H1 (cell line): ENCODE measurements at regions not wholly inside any gene's neighbourhood (a gene's known extent, or its start where the extent isn't known, plus 50 kb on each side); places are given as distances from the start of the nearest gene placed in this dataset.

ENCODE experiments used
- CTCF ChIA-PET: fragments of 300-600 bp; sonication (Branson Sonifier 250); formaldehyde crosslinking; loops from one replicate; lab custom pipeline; 2021; ENCODE audit not compliant: partially characterized antibody; lab: Charles Lee
- POLR2A ChIA-PET: fragments of 300-600 bp; sonication (Branson Sonifier 250); formaldehyde crosslinking; loops from one replicate; lab custom pipeline; 2021; ENCODE audit warnings: inconsistent platforms; ENCODE audit not compliant: partially characterized antibody; lab: Charles Lee
- DNase-seq, 2 experiments: peaks; one replicate each; pipeline versions ENCODE4 v3.0.0 to v3.0.0-alpha.2; 2010 to 2022; ENCODE audit warnings: low spot score in 2 of 2, low read depth in 1 of 2, mixed read lengths in 1 of 2
- FAIRE-seq: peaks from 2 replicates; lab custom pipeline; 2011; peaks lifted over from hg19 to GRCh38; lab: Jason Lieb, UNC
- H2AFZ ChIP-seq: 2 replicates; pipeline ENCODE4 v1.8.1; 2012; ENCODE audit warnings: low read length, inconsistent platforms
- H2AK5ac ChIP-seq: 2 replicates; pipeline ENCODE4 v1.6.1; 2013; ENCODE audit warnings: low read depth, low read length
- H2BK120ac ChIP-seq: replicated peaks from 2 replicates; pipeline ENCODE3; 2013; ENCODE audit warnings: low read depth, low read length, inconsistent platforms
- H2BK12ac ChIP-seq: 2 replicates; pipeline ENCODE4 v1.6.1; 2013; ENCODE audit warnings: low read depth, low read length
- H2BK15ac ChIP-seq: 2 replicates; pipeline ENCODE4 v1.6.1; 2013; ENCODE audit warnings: low read length
- H2BK20ac ChIP-seq: 2 replicates; pipeline ENCODE4 v1.6.1; 2013; ENCODE audit warnings: low read length
- H2BK5ac ChIP-seq: 2 replicates; pipeline ENCODE4 v1.6.1; 2013; ENCODE audit warnings: low read depth, low read length
- H3K14ac ChIP-seq: 2 replicates; pipeline ENCODE4 v1.6.1; 2013; ENCODE audit warnings: inconsistent platforms; ENCODE audit not compliant: insufficient read length
- H3K18ac ChIP-seq: 2 replicates; pipeline ENCODE4 v1.6.1; 2013; ENCODE audit warnings: low read length; ENCODE audit errors: extremely low read depth
- H3K23ac ChIP-seq: 2 replicates; pipeline ENCODE4 v1.6.1; 2013; ENCODE audit warnings: inconsistent platforms; ENCODE audit not compliant: insufficient read length
- H3K23me2 ChIP-seq: 2 replicates; pipeline ENCODE4 v1.6.1; 2013; ENCODE audit warnings: low read depth, low read length
- H3K27ac ChIP-seq: 2 replicates; pipeline ENCODE4 v1.6.1; 2011; ENCODE audit warnings: low read depth, low read length, inconsistent platforms
- H3K27me3 ChIP-seq, 4 experiments: replicated peaks in 1 of 4; 1 replicate in 1 of 4; 2 replicates in 3 of 4; pipeline versions ENCODE4 v1.6.1 to v1.8.1; 2011 to 2013; ENCODE audit warnings: low read length in 3 of 4, mild to moderate bottlenecking in 3 of 4, inconsistent platforms in 2 of 4, mixed read lengths in 2 of 4, moderate library complexity in 1 of 4; ENCODE audit not compliant: control insufficient read depth in 3 of 4, insufficient read depth in 3 of 4; ENCODE audit errors: extremely low read depth in 1 of 4
- H3K36me3 ChIP-seq, 4 experiments: 2 replicates each; pipeline versions ENCODE4 v1.6.1 to v1.8.1; 2011 to 2013; ENCODE audit warnings: mild to moderate bottlenecking in 4 of 4, low read length in 3 of 4, moderate library complexity in 2 of 4, control low read depth in 1 of 4, inconsistent platforms in 1 of 4; ENCODE audit not compliant: insufficient read depth in 4 of 4, control insufficient read depth in 2 of 4
- H3K4ac ChIP-seq: replicated peaks from 2 replicates; pipeline ENCODE3; 2013; ENCODE audit warnings: low read length, low read depth, mixed read lengths, inconsistent platforms; ENCODE audit not compliant: insufficient read length
- H3K4me1 ChIP-seq, 4 experiments: replicated peaks in 1 of 4; 1 replicate in 1 of 4; 2 replicates in 3 of 4; pipeline versions ENCODE4 v1.6.1 to v1.8.1; 2011 to 2013; ENCODE audit warnings: low read length in 3 of 4, inconsistent platforms in 2 of 4, mixed read lengths in 1 of 4; ENCODE audit not compliant: insufficient read depth in 4 of 4, control insufficient read depth in 3 of 4
- H3K4me2 ChIP-seq, 2 experiments: 2 replicates each; pipeline versions ENCODE4 v1.6.1 to v1.8.1; 2011 to 2013; ENCODE audit warnings: low read depth in 2 of 2, low read length in 2 of 2, control low read depth in 1 of 2, inconsistent platforms in 1 of 2, mild to moderate bottlenecking in 1 of 2; ENCODE audit not compliant: insufficient read depth in 1 of 2
- H3K4me3 ChIP-seq, 4 experiments: fragments of 200-600, 300-600 bp in 1 of 4; sonication (generic), shearing (Covaris generic), sonication (Bioruptor Twin) in 1 of 4; 2 replicates each; pipeline versions ENCODE4 v1.5.1 to v1.8.1; 2011 to 2016; ENCODE audit warnings: low read length in 4 of 4, low read depth in 3 of 4, control low read depth in 2 of 4, inconsistent platforms in 2 of 4, mild to moderate bottlenecking in 2 of 4, mixed read lengths in 1 of 4, moderate library complexity in 1 of 4; ENCODE audit not compliant: insufficient read depth in 2 of 4; ENCODE audit errors: extremely low read depth in 1 of 4
- H3K56ac ChIP-seq: replicated peaks from 2 replicates; pipeline ENCODE3; 2013; ENCODE audit warnings: low read depth, mild to moderate bottlenecking, mixed read lengths, low read length, inconsistent platforms; ENCODE audit not compliant: insufficient read length
- H3K79me1 ChIP-seq: 2 replicates; pipeline ENCODE4 v1.6.1; 2013; ENCODE audit warnings: low read depth, low read length, control low read depth
- H3K79me2 ChIP-seq, 2 experiments: 2 replicates each; pipeline versions ENCODE4 v1.6.1 to v1.8.1; 2012 to 2013; ENCODE audit warnings: low read length in 2 of 2, mild to moderate bottlenecking in 2 of 2, inconsistent platforms in 1 of 2; ENCODE audit not compliant: insufficient read depth in 2 of 2, control insufficient read depth in 1 of 2
- H3K9ac ChIP-seq, 4 experiments: replicated peaks in 1 of 4; 1 replicate in 1 of 4; 2 replicates in 3 of 4; pipeline versions ENCODE4 v1.6.1 to v1.8.1; 2011 to 2013; ENCODE audit warnings: low read depth in 3 of 4, low read length in 3 of 4, control low read depth in 2 of 4, mild to moderate bottlenecking in 2 of 4, moderate library complexity in 2 of 4, inconsistent platforms in 1 of 4; ENCODE audit errors: extremely low read depth in 1 of 4
- H3K9me3 ChIP-seq, 2 experiments: 2 replicates each; pipeline versions ENCODE4 v1.6.1 to v1.8.1; 2012 to 2013; ENCODE audit warnings: mild to moderate bottlenecking in 2 of 2, moderate library complexity in 2 of 2, control low read depth in 1 of 2, inconsistent platforms in 1 of 2, low read depth in 1 of 2, low read length in 1 of 2, mixed read lengths in 1 of 2; ENCODE audit not compliant: insufficient read depth in 2 of 2
- H4K20me1 ChIP-seq, 2 experiments: replicated peaks in 1 of 2; 2 replicates each; pipeline versions ENCODE3 to v1.8.1; 2011 to 2013; ENCODE audit warnings: inconsistent platforms in 2 of 2, low read length in 2 of 2, mild to moderate bottlenecking in 1 of 2; ENCODE audit not compliant: insufficient read depth in 2 of 2, control insufficient read depth in 1 of 2
- H4K5ac ChIP-seq: 2 replicates; pipeline ENCODE4 v1.6.1; 2013; ENCODE audit warnings: low read length, low read depth, mixed read lengths, inconsistent platforms; ENCODE audit not compliant: insufficient read length
- H4K8ac ChIP-seq: 2 replicates; pipeline ENCODE4 v1.8.0; 2013; ENCODE audit warnings: mild to moderate bottlenecking, moderate library complexity, low read length, inconsistent platforms; ENCODE audit not compliant: insufficient read depth; ENCODE audit errors: extremely low read depth
- H4K91ac ChIP-seq: replicated peaks from 2 replicates; pipeline ENCODE3; 2013; ENCODE audit warnings: low read length, mixed read lengths, inconsistent platforms; ENCODE audit not compliant: insufficient read length
- CBX8 ChIP-seq: fragments of 300-800, 300-1000 bp; sonication (generic); IDR thresholded peaks from 2 replicates; pipeline ENCODE4 v1.7.1; 2016; ENCODE audit warnings: low read depth, low read length, borderline replicate concordance
- CEBPB ChIP-seq: IDR thresholded peaks from 2 replicates; pipeline ENCODE4 v1.6.1; 2012; ENCODE audit warnings: low read depth, low read length
- CHD2 ChIP-seq: IDR thresholded peaks from 2 replicates; pipeline ENCODE4 v1.6.1; 2012; ENCODE audit warnings: low read length, improper control_type of control experiment
- CREB1 ChIP-seq: IDR thresholded peaks from 2 replicates; pipeline ENCODE4 v1.6.1; 2012; ENCODE audit warnings: inconsistent platforms
- EP300 ChIP-seq, 2 experiments: IDR thresholded peaks; 1 replicate in 1 of 2; 2 replicates in 1 of 2; pipeline ENCODE4 v1.6.1; 2011 to 2012; ENCODE audit warnings: low read depth in 2 of 2, low read length in 2 of 2, mild to moderate bottlenecking in 2 of 2, borderline replicate concordance in 1 of 2, inconsistent platforms in 1 of 2, moderate library complexity in 1 of 2
- FOSL1 ChIP-seq: IDR thresholded peaks from 2 replicates; pipeline ENCODE4 v1.6.1; 2011; ENCODE audit warnings: mild to moderate bottlenecking, low read depth, low read length, moderate library complexity; ENCODE audit not compliant: insufficient read depth
- HDAC6 ChIP-seq: IDR thresholded peaks from one replicate; pipeline ENCODE4 v1.7.1; 2012; ENCODE audit warnings: low read depth, mild to moderate bottlenecking, inconsistent platforms, low read length, moderate library complexity
- JUND ChIP-seq: IDR thresholded peaks from 2 replicates; pipeline ENCODE4 v1.6.1; 2011; ENCODE audit warnings: mild to moderate bottlenecking, improper control_type of control experiment, low read length
- POLR2A ChIP-seq, 2 experiments: IDR thresholded peaks; 1 replicate in 1 of 2; 2 replicates in 1 of 2; pipeline ENCODE4 v1.6.1; 2011; ENCODE audit warnings: low read depth in 2 of 2, low read length in 2 of 2, mild to moderate bottlenecking in 2 of 2; ENCODE audit errors: control extremely low read depth in 1 of 2
- SIN3A ChIP-seq, 2 experiments: IDR thresholded peaks in 1 of 2; conservative IDR thresholded peaks in 1 of 2; 2 replicates each; pipeline ENCODE4 v1.6.1; 2011 to 2012; ENCODE audit warnings: low read length in 2 of 2, improper control_type of control experiment in 1 of 2, low read depth in 1 of 2, mild to moderate bottlenecking in 1 of 2
- SIRT6 ChIP-seq: IDR thresholded peaks from one replicate; pipeline ENCODE4 v1.7.1; 2012; ENCODE audit warnings: low read length, inconsistent platforms
- YY1 ChIP-seq: IDR thresholded peaks from 2 replicates; pipeline ENCODE4 v1.6.1; 2011; ENCODE audit warnings: low read depth, mild to moderate bottlenecking, low read length
- WGBS, 2 experiments: shearing (Covaris generic) in 1 of 2; methylation state at CpG; one replicate each; pipeline versions ENCODE4 v1.1.6 to v1.1.7; 2013 to 2015; ENCODE audit warnings: low lambda C conversion rate in 2 of 2, mixed read lengths in 2 of 2, inconsistent platforms in 1 of 2, low coverage in 1 of 2, missing lambda C conversion rate in 1 of 2; ENCODE audit not compliant: insufficient replicate concordance in 2 of 2, insufficient coverage in 1 of 2, insufficient read length in 1 of 2; ENCODE audit errors: extremely low coverage in 1 of 2, missing lambda C conversion rate in 1 of 2; 5-methylcytosine and 5-hydroxymethylcytosine counted together
- TF ChIP-seq, protein P1 (sequence below), 3 experiments: IDR thresholded peaks; 1 replicate in 2 of 3; 2 replicates in 1 of 3; pipeline versions ENCODE4 v1.5.1 to v1.6.1; 2011; ENCODE audit warnings: low read length in 3 of 3, mild to moderate bottlenecking in 3 of 3, inconsistent platforms in 2 of 3, low read depth in 1 of 3, moderate library complexity in 1 of 3; ENCODE audit not compliant: insufficient read depth in 1 of 3; ENCODE audit errors: control extremely low read depth in 1 of 3

GRCh38 chr16:52357711-52358110, 189.2 kb downstream of the TOX3 start:
- H2BK5ac ChIP-seq: no peak overlapping the region
- H3K4ac ChIP-seq: no peak overlapping the region
- H3K14ac ChIP-seq: no peak overlapping the region
- H3K4me1 ChIP-seq: no peaks in the 10 kb centered on the region
- H3K27ac ChIP-seq: no peak overlapping the region
- no peak overlapping the region for H2BK20ac ChIP-seq
- H3K4me3 ChIP-seq: no peak overlapping the region
- no peaks in the 10 kb centered on the region for H3K79me2 ChIP-seq
- WGBS, 2 experiments: 64% methylated on average over 4 of the region's 4 CpGs; no CpG with 5 or more reads in 1 of the 2 experiments
- H4K8ac ChIP-seq: no peak overlapping the region
- H3K79me1 ChIP-seq: no peaks in the 10 kb centered on the region
- no peak overlapping the region for H3K9ac ChIP-seq
- no peak overlapping the region for H2BK120ac ChIP-seq
- FAIRE-seq: no peak
- H3K18ac ChIP-seq: no peak overlapping the region
- H2BK12ac ChIP-seq: no peak overlapping the region
- H3K27me3 ChIP-seq: no peaks in the 10 kb centered on the region
- no peak overlapping the region for H2BK15ac ChIP-seq
- no peaks in the 10 kb centered on the region for H4K20me1 ChIP-seq
- no peak for DNase-seq
- H4K5ac ChIP-seq: no peak overlapping the region
- H4K91ac ChIP-seq: no peak overlapping the region
- no peak overlapping the region for H2AK5ac ChIP-seq
- POLR2A ChIA-PET: no interaction called here
- no peak overlapping the region for H3K56ac ChIP-seq
- H3K23ac ChIP-seq: no peak overlapping the region
- H3K4me2 ChIP-seq: no peak overlapping the region
- TF ChIP-seq CBX8 (no peak), SIN3A (conservative IDR thresholded peaks at IDR 0.05 in 1 of 2, IDR thresholded peaks at IDR 0.05 in 1 of 2; ENCODE audit: low read depth in 1 of 2, low read length in 2 of 2) (no peak), POLR2A (IDR thresholded peaks at IDR 0.05; ENCODE audit: control extremely low read depth in 1 of 2, low read depth in 2 of 2, low read length in 2 of 2) (no peak), SIRT6 (no peak), JUND (no peak), CHD2 (no peak), EP300 (IDR thresholded peaks at IDR 0.05; ENCODE audit: borderline replicate concordance in 1 of 2, low read depth in 2 of 2, low read length in 2 of 2) (no peak), FOSL1 (no peak), CREB1 (no peak), HDAC6 (no peak), YY1 (no peak), CEBPB (no peak)
- TF ChIP-seq, protein P1, sequence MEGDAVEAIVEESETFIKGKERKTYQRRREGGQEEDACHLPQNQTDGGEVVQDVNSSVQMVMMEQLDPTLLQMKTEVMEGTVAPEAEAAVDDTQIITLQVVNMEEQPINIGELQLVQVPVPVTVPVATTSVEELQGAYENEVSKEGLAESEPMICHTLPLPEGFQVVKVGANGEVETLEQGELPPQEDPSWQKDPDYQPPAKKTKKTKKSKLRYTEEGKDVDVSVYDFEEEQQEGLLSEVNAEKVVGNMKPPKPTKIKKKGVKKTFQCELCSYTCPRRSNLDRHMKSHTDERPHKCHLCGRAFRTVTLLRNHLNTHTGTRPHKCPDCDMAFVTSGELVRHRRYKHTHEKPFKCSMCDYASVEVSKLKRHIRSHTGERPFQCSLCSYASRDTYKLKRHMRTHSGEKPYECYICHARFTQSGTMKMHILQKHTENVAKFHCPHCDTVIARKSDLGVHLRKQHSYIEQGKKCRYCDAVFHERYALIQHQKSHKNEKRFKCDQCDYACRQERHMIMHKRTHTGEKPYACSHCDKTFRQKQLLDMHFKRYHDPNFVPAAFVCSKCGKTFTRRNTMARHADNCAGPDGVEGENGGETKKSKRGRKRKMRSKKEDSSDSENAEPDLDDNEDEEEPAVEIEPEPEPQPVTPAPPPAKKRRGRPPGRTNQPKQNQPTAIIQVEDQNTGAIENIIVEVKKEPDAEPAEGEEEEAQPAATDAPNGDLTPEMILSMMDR (IDR thresholded peaks at IDR 0.05; ENCODE audit: control extremely low read depth in 1 of 3, insufficient read depth in 1 of 3, low read depth in 1 of 3, low read length in 3 of 3): no peak
- H3K36me3 ChIP-seq: no peaks in the 10 kb centered on the region
- H2AFZ ChIP-seq: no peak overlapping the region
- CTCF ChIA-PET: no interaction called here
- H3K9me3 ChIP-seq: peaks cover 7 to 10% of the 10 kb centered on the region in 2 experiments; a peak in 2 of 4 replicates
- H3K23me2 ChIP-seq: no peaks in the 10 kb centered on the region
